ENCODE measurements at regions not wholly inside any gene's neighbourhood (a gene's known extent, or its start where the extent isn't known, plus 50 kb on each side); places are given as distances from the start of the nearest gene placed in this dataset.
"Not testable (repeated sequence)": the region's sequence is repeated elsewhere in the genome, so short reads cannot be mapped to it uniquely, and the experiment has no call there.

DNA sequence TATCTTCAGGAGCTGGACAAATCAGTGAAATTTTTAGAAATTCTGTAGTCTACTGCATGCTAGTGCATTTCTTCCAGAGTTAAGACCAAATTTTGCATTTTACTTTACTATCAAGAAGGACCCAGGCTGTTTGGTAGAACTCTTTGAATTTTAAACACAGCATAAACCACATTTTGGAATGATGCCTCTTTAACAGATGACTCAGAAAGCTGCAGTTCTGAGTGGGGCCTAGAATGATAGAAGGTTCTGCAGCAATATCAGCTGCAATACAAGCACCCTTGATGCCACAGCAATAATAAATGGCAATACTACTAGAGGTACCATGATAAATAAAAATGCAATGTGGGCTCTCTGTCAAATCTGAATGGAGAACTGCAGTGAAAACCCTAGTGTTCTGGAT is 198.7 kb downstream of the TMA16 start:
- H3K27me3 ChIP-seq (ENCODE audit: control insufficient read depth, insufficient read depth, low read length): no peaks in the 10 kb centered on the region
- H3K9ac ChIP-seq (ENCODE audit: low read depth, low read length): no peak overlapping the region
- no peak overlapping the region for H3K4me3 ChIP-seq (ENCODE audit: low read depth, low read length)
- H3K9me3 ChIP-seq (ENCODE audit: control insufficient read depth, insufficient read depth, low read length): peaks cover 7% of the 10 kb centered on the region
- no peak overlapping the region for H3K27ac ChIP-seq (ENCODE audit: low read depth, low read length)
- H3K4me1 ChIP-seq (ENCODE audit: control insufficient read depth, insufficient read depth, low read length): no peaks in the 10 kb centered on the region
- no peaks in the 10 kb centered on the region for H3K36me3 ChIP-seq (ENCODE audit: control insufficient read depth, insufficient read depth, low read length)

DNA sequence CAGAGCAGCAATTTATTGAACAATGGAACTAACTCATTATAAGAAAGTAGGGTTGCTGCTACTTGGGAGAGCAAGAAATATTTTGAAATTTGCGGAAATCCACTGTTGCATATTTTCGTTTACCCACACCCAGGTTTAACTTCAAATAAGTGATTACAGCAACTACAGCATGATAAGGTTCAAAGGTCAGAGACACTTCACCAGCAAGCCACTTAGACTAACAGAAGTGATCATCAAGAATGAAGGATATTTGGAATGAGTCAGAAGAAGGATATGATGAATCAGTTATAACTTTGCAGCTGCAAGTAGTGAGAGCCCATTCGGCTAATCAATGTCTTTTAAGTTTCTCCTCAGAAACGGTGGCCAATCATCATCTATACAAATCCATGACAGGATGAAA is 199.3 kb downstream of the TMA16 start:
- no peaks in the 10 kb centered on the region for H3K36me3 ChIP-seq (ENCODE audit: control insufficient read depth, insufficient read depth, low read length)
- no peaks in the 10 kb centered on the region for H3K27me3 ChIP-seq (ENCODE audit: control insufficient read depth, insufficient read depth, low read length)
- no peak overlapping the region for H3K4me3 ChIP-seq (ENCODE audit: low read depth, low read length)
- no peak overlapping the region for H3K9ac ChIP-seq (ENCODE audit: low read depth, low read length)
- peaks cover 7% of the 10 kb centered on the region for H3K9me3 ChIP-seq (ENCODE audit: control insufficient read depth, insufficient read depth, low read length)
- no peaks in the 10 kb centered on the region for H3K4me1 ChIP-seq (ENCODE audit: control insufficient read depth, insufficient read depth, low read length)
- no peak overlapping the region for H3K27ac ChIP-seq (ENCODE audit: low read depth, low read length)

DNA sequence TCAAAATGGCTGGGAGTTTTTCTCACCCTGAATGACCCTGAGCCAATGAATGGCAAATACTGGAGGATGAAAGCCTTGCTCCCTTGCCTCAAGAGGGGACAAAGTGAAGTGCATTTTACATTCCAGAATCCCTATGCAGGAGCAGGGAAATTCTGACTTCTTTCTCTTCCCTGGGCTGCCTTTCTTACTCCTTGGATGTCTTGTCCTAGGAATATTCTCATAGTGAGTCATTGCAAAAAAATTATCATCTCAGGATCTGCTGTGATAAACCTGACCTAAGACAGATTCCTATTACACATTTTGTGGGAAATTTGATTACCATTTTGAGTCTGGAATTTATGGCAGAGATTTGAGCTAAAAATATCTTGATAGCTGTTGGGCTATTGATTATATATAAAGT is 199.9 kb downstream of the TMA16 start:
- peaks cover 7% of the 10 kb centered on the region for H3K9me3 ChIP-seq (ENCODE audit: control insufficient read depth, insufficient read depth, low read length)
- H3K27ac ChIP-seq (ENCODE audit: low read depth, low read length): no peak overlapping the region
- H3K9ac ChIP-seq (ENCODE audit: low read depth, low read length): no peak overlapping the region
- no peaks in the 10 kb centered on the region for H3K36me3 ChIP-seq (ENCODE audit: control insufficient read depth, insufficient read depth, low read length)
- no peaks in the 10 kb centered on the region for H3K27me3 ChIP-seq (ENCODE audit: control insufficient read depth, insufficient read depth, low read length)
- H3K4me1 ChIP-seq (ENCODE audit: control insufficient read depth, insufficient read depth, low read length): no peaks in the 10 kb centered on the region
- no peak overlapping the region for H3K4me3 ChIP-seq (ENCODE audit: low read depth, low read length)

DNA sequence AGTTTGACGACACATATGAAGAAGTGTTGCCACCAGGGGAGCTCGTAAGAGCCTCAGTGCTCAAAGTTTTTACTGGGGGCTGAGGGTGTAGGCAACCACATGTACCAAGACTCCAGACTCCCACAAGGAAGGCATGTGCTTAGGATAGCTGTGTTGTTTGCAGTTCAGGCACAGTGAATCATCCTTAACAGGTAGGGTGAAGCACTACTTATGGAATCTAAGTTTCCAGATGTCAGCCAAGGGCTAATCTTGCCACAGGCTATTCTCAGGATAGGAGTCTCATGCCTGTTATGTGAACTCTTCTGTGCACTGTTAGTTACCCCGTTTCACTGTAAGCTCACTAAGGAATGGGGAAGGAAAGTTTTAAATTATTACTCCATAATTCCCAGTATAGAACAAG is 202.6 kb downstream of the TMA16 start:
- no peak overlapping the region for H3K9ac ChIP-seq (ENCODE audit: low read depth, low read length)
- no peaks in the 10 kb centered on the region for H3K4me1 ChIP-seq (ENCODE audit: control insufficient read depth, insufficient read depth, low read length)

DNA sequence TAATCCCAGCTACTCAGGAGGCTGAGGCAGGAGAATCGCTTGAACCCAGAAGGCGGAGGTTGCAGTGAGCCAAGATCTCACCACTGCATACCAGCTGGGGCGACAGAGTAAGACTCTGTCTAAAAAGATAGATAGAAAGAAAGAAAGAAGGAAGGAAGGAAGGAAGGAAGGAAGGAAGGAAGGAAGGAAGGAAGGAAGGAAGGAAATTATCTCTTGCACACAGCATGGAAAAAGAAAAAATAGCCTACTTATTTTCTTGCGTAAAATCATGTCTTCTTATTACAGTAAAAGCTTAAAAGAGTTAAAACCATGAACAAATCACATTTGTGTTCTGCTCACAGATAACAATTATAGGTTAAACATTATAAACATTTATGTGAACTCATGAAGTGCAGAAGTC is 205.9 kb downstream of the TMA16 start:
- not testable (repeated sequence) for H3K36me3 ChIP-seq (ENCODE audit: control insufficient read depth, insufficient read depth, low read length); H3K4me1 ChIP-seq (ENCODE audit: control insufficient read depth, insufficient read depth, low read length); H3K27me3 ChIP-seq (ENCODE audit: control insufficient read depth, insufficient read depth, low read length); H3K4me3 ChIP-seq (ENCODE audit: low read depth, low read length); H3K9ac ChIP-seq (ENCODE audit: low read depth, low read length); H3K27ac ChIP-seq (ENCODE audit: low read depth, low read length); H3K9me3 ChIP-seq (ENCODE audit: control insufficient read depth, insufficient read depth, low read length)

More for the DNA sequence above, 202.6 kb downstream of the TMA16 start:
- Histone ChIP-seq H3K9me3 (ENCODE audit: control insufficient read depth, insufficient read depth, low read length) (peaks cover 7% of the 10 kb centered on the region), H3K4me3 (ENCODE audit: low read depth, low read length) (no peak overlapping the region), H3K36me3 (ENCODE audit: control insufficient read depth, insufficient read depth, low read length) (no peaks in the 10 kb centered on the region), H3K27ac (ENCODE audit: low read depth, low read length) (no peak overlapping the region), H3K27me3 (ENCODE audit: control insufficient read depth, insufficient read depth, low read length) (no peaks in the 10 kb centered on the region)

DNA sequence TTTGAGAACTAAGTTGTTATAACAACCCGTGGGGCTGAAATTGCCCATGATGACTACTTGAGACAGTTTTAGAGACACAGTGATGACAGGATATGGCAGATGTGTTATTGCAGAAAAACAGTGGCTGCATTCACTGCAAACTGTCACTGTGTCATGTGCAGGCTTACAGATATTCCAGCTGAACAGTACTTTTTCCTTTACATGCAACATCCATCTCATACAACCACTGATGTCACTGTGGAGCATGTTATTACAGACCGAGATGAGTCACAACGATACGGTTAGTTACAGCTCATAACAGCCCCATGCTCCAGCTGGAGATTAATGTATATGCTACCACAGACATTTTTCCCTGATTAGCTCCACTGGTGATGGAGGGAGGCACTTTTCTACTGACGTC is 207.4 kb downstream of the TMA16 start:
- Histone ChIP-seq H3K27me3 (ENCODE audit: control insufficient read depth, insufficient read depth, low read length) (no peaks in the 10 kb centered on the region), H3K27ac (ENCODE audit: low read depth, low read length) (no peak overlapping the region), H3K9me3 (ENCODE audit: control insufficient read depth, insufficient read depth, low read length) (peaks cover 2% of the 10 kb centered on the region; the same call in 1 of the 2 replicates), H3K9ac (ENCODE audit: low read depth, low read length) (no peak overlapping the region), H3K36me3 (ENCODE audit: control insufficient read depth, insufficient read depth, low read length) (no peaks in the 10 kb centered on the region), H3K4me1 (ENCODE audit: control insufficient read depth, insufficient read depth, low read length) (no peaks in the 10 kb centered on the region), H3K4me3 (ENCODE audit: low read depth, low read length) (no peak overlapping the region)

DNA sequence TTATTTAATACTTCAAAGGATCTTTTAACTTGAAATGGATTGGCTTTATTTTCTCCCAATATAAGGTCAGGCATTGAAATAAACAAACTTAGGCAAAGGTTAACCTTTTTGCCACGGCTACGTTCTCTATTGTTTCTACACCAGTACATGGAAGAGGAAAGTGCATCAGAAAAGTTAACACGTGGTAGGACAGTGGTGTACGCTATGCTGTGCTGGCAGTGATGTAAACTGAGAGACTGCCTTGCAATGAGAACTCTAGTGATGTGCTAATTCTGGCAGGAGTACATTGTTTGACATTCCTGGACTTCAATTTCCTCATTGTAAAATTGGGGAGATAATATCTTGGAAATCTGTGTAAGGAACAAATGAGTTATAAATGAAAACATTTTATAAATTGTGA is 208.2 kb downstream of the TMA16 start:
- Histone ChIP-seq H3K27me3 (ENCODE audit: control insufficient read depth, insufficient read depth, low read length) (no peaks in the 10 kb centered on the region), H3K9me3 (ENCODE audit: control insufficient read depth, insufficient read depth, low read length) (no peaks in the 10 kb centered on the region), H3K4me1 (ENCODE audit: control insufficient read depth, insufficient read depth, low read length) (0 out of 2 replicates have a peak, but pooled peaks cover 5% of the 10 kb centered on the region), H3K9ac (ENCODE audit: low read depth, low read length) (no peak overlapping the region), H3K27ac (ENCODE audit: low read depth, low read length) (no peak overlapping the region), H3K36me3 (ENCODE audit: control insufficient read depth, insufficient read depth, low read length) (no peaks in the 10 kb centered on the region), H3K4me3 (ENCODE audit: low read depth, low read length) (no peak overlapping the region)

DNA sequence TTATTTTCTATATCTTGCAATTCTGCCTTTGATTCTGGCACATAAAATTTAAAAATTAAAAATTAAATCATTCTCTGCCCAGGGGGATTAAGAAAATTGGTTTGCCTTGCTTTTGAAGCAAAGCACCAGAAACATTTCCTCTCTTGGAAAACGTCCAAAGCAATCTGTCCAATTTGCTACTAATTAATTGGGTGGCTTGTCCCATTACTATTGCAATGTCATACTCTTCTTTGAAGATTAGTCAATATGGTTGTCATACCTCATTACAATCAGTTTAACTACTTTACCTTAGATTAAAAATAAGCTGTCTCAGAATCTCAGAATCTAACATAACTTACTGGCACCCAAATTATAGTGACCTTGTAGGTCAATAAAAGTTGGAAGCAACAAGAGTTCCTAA is 208.8 kb downstream of the TMA16 start:
- no peak overlapping the region for H3K9ac ChIP-seq (ENCODE audit: low read depth, low read length)
- no peak overlapping the region for H3K4me3 ChIP-seq (ENCODE audit: low read depth, low read length)
- no peak overlapping the region for H3K27ac ChIP-seq (ENCODE audit: low read depth, low read length)
- no peaks in the 10 kb centered on the region for H3K27me3 ChIP-seq (ENCODE audit: control insufficient read depth, insufficient read depth, low read length)
- H3K36me3 ChIP-seq (ENCODE audit: control insufficient read depth, insufficient read depth, low read length): no peaks in the 10 kb centered on the region
- H3K4me1 ChIP-seq (ENCODE audit: control insufficient read depth, insufficient read depth, low read length): 0 out of 2 replicates have a peak, but pooled peaks cover 7% of the 10 kb centered on the region
- no peaks in the 10 kb centered on the region for H3K9me3 ChIP-seq (ENCODE audit: control insufficient read depth, insufficient read depth, low read length)

DNA sequence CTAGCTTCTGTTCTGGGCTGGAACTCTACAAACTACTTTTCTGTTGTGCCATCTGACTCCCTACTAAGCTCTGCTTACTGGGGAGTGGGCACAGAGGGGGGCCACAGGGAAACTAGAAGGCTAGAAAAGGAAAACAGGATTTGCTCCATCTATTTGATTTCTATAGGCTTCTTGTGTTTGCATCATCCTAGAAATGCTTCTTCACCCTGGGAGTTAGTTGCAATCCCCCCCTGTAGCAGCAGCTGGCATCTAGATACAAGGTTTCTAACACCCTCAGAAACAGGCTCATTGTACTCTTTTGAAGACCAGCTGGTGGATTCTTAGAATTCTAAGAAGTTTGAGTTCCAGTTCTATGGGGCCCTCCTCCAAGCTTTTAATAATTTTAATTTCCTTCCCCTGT is 213.4 kb downstream of the TMA16 start:
- H3K9ac ChIP-seq (ENCODE audit: low read depth, low read length): no peak overlapping the region

DNA sequence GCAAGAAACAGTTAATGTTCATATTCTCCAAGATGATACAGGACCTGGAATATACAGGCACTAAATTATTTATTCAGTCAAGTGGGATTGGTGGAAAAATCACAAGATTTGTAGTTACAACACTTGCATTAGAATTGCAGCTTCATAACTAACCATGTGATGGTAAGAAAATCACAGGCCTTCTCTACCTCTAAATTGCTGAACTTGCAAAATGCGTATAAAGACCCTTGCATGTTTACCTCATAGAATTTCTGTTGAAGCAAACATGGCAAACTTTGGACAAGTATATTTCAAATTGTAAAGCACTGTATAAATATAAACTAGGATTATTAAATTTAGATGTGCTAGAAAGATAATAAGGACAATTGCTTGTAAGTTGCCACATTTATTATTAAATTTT is 215.1 kb downstream of the TMA16 start:
- no peaks in the 10 kb centered on the region for H3K9me3 ChIP-seq (ENCODE audit: control insufficient read depth, insufficient read depth, low read length)
- H3K4me1 ChIP-seq (ENCODE audit: control insufficient read depth, insufficient read depth, low read length): 0 out of 2 replicates have a peak, but pooled peaks cover 7% of the 10 kb centered on the region
- H3K36me3 ChIP-seq (ENCODE audit: control insufficient read depth, insufficient read depth, low read length): no peaks in the 10 kb centered on the region
- no peak overlapping the region for H3K27ac ChIP-seq (ENCODE audit: low read depth, low read length)
- H3K27me3 ChIP-seq (ENCODE audit: control insufficient read depth, insufficient read depth, low read length): no peaks in the 10 kb centered on the region
- no peak overlapping the region for H3K9ac ChIP-seq (ENCODE audit: low read depth, low read length)
- H3K4me3 ChIP-seq (ENCODE audit: low read depth, low read length): no peak overlapping the region

More for the DNA sequence above, 213.4 kb downstream of the TMA16 start:
- Histone ChIP-seq H3K36me3 (ENCODE audit: control insufficient read depth, insufficient read depth, low read length) (no peaks in the 10 kb centered on the region), H3K4me1 (ENCODE audit: control insufficient read depth, insufficient read depth, low read length) (0 out of 2 replicates have a peak, but pooled peaks cover 7% of the 10 kb centered on the region), H3K27me3 (ENCODE audit: control insufficient read depth, insufficient read depth, low read length) (no peaks in the 10 kb centered on the region), H3K9me3 (ENCODE audit: control insufficient read depth, insufficient read depth, low read length) (no peaks in the 10 kb centered on the region), H3K27ac (ENCODE audit: low read depth, low read length) (no peak overlapping the region), H3K4me3 (ENCODE audit: low read depth, low read length) (no peak overlapping the region)

DNA sequence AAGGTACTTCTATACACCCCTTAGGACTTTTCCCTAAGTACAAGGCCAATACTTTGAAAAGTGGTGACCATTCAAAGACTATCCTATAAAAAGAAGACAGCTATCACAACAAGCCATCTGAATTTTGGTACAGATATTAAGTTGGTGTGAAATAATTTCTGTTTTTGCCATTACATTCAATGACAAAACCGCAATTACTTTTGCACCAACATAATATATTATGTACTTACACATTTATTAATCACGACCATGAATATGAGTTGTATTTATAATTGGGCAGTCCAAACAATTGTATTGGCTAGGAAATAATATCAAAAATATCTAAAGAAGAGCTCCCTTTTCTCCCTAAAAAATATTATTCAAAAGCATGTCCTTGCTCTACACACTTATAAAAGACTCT is 215.7 kb downstream of the TMA16 start:
- H3K9ac ChIP-seq (ENCODE audit: low read depth, low read length): no peak overlapping the region
- H3K9me3 ChIP-seq (ENCODE audit: control insufficient read depth, insufficient read depth, low read length): no peaks in the 10 kb centered on the region
- H3K4me3 ChIP-seq (ENCODE audit: low read depth, low read length): no peak overlapping the region
- H3K4me1 ChIP-seq (ENCODE audit: control insufficient read depth, insufficient read depth, low read length): 0 out of 2 replicates have a peak, but pooled peaks cover 7% of the 10 kb centered on the region
- H3K27ac ChIP-seq (ENCODE audit: low read depth, low read length): no peak overlapping the region
- no peaks in the 10 kb centered on the region for H3K36me3 ChIP-seq (ENCODE audit: control insufficient read depth, insufficient read depth, low read length)
- H3K27me3 ChIP-seq (ENCODE audit: control insufficient read depth, insufficient read depth, low read length): no peaks in the 10 kb centered on the region

DNA sequence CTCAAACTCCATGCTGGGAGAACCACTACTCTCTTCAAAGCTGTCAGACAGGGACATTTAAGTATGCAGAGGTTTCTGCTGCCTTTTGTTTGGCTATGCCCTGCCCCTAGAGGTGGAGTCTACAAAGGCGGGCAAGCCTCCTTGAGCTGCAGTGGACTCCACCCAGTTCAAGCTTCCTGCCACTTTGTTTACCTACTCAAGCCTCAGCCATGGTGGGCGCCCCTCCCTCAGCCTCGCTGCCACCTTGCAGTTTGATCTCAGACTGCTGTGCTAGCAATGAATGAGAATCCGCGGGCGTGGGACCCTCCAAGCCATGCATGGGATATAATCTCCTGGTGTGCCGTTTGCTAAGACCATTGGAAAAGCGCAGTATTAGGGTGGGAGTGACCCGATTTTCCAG is 230.0 kb downstream of the TMA16 start:
- not testable (repeated sequence) for H3K36me3 ChIP-seq (ENCODE audit: control insufficient read depth, insufficient read depth, low read length); H3K4me1 ChIP-seq (ENCODE audit: control insufficient read depth, insufficient read depth, low read length); H3K4me3 ChIP-seq (ENCODE audit: low read depth, low read length); H3K9ac ChIP-seq (ENCODE audit: low read depth, low read length); H3K27ac ChIP-seq (ENCODE audit: low read depth, low read length); H3K27me3 ChIP-seq (ENCODE audit: control insufficient read depth, insufficient read depth, low read length)
- H3K9me3 ChIP-seq (ENCODE audit: control insufficient read depth, insufficient read depth, low read length): peaks cover 19% of the 10 kb centered on the region
